AG10803 (cell line): ENCODE measurements at regions not wholly inside any gene's neighbourhood (a gene's known extent, or its start where the extent isn't known, plus 50 kb on each side); places are given as distances from the start of the nearest gene placed in this dataset.

ENCODE experiments used
- DNase-seq: peaks from one replicate; pipeline ENCODE4 v3.0.0; 2010; ENCODE audit warnings: low read depth
- H3K4me3 ChIP-seq: 2 replicates; pipeline ENCODE4 v1.5.1; 2011; ENCODE audit warnings: mild to moderate bottlenecking, low read length, control low read depth
- CTCF ChIP-seq: conservative IDR thresholded peaks from 2 replicates; pipeline ENCODE4 v1.5.1; 2011; ENCODE audit warnings: mild to moderate bottlenecking, low read length, control low read depth, inconsistent platforms

GRCh38 chr5:114250536-114250935, 111.3 kb upstream of the KCNN2 start:
- TF ChIP-seq CTCF = no peak
- DNase-seq = no peak
- H3K4me3 ChIP-seq = no peak overlapping the region

- no peak for TF ChIP-seq CTCF
- no peak for DNase-seq
- H3K4me3 ChIP-seq = no peak overlapping the region
These were observed 109.6 kb upstream of the KCNN2 start for GRCh38 chr5:114252226-114252625.

GRCh38 chr5:114255260-114255659, 106.6 kb upstream of the KCNN2 start:
- no peak for DNase-seq
- TF ChIP-seq CTCF = no peak
- no peak overlapping the region for H3K4me3 ChIP-seq

DNA sequence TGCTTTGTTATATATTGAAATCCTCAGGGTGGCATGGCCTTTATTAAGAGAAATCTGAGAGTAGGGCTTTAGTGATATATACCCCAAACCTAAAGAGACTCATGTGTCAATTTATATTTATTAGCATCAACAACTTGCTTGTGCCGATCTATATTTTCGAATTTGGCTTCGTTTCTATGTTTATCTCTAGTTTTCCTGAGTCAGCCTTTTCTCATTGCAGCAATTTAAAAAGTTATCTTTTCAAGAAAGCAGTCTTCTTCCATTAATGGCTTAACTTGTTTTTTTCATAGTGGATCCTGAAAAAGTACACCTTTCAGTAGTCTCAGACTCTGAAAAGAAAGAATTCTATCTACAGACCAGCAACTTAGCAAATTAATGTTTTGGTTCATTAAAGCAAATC, 99.9 kb upstream of the KCNN2 start:
- no peak for TF ChIP-seq CTCF
- DNase-seq = no peak
- H3K4me3 ChIP-seq = no peak overlapping the region

DNA sequence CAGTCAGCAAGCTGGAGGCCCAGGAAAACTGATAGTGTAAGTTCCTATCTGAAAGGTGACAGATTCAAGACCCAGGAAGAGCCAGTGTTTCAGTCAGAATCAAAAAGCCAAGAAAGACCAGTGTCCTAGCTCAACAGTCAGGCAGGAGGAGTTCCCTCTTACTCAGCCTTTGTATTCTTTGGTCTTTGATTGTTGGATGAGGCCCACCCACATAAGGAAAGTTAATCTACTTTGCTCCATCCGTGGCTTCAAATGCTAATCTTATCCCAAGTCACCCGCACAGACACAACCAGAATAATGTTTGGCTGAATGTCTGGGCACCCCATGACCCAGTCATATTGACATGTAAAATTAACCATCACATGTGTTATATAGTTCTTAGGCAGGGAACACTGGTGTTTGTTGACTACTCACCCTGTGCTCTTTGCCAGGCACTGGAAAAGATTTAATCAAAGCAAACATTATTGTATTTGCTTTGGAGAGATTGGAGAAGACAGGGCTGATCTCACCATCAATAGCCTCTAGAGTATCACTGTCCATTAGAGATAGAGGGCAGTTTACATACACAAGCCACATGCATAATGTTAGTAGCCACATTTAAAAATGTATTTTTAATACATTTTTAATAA, 96.3 kb upstream of the KCNN2 start:
- TF ChIP-seq CTCF = no peak
- DNase-seq = no peak
- no peak overlapping the region for H3K4me3 ChIP-seq

GRCh38 chr5:114266374-114266773, 95.5 kb upstream of the KCNN2 start:
- H3K4me3 ChIP-seq = no peak overlapping the region
- no peak for DNase-seq
- no peak for TF ChIP-seq CTCF

DNA sequence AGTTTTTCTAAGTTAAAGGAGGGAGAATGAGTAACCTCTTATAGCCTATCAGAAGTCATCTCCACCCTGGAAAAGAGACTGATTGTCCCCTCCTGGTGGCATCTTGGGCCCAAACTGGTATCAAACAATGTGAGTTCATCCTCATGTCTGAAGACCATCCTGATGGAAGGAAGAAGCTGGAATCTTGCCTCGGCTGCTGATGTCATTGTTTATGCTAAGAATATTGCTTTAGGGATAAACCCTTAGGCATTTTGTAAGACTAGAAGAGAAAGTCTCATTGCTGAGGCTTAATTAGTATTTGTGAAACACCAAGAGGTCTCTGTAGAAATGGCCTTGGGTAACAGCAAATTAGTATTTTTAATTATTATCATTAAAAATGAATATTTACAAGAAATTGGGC, 65.7 kb upstream of the KCNN2 start:
- no peak overlapping the region for H3K4me3 ChIP-seq
- TF ChIP-seq CTCF = no peak
- DNase-seq = no peak
